Neural progenitor cell (in vitro differentiated cells): ENCODE measurements at regions not wholly inside any gene's neighbourhood (a gene's known extent, or its start where the extent isn't known, plus 50 kb on each side); places are given as distances from the start of the nearest gene placed in this dataset.
"Not testable (repeated sequence)": the region's sequence is repeated elsewhere in the genome, so short reads cannot be mapped to it uniquely, and the experiment has no call there.

ENCODE experiments used
- EZH2 ChIP-seq: fragments of 200-600 bp; sonication (generic); IDR thresholded peaks from 2 replicates; pipeline ENCODE4 v1.6.1; 2017; ENCODE audit warnings: antibody characterized with exemption, mild to moderate bottlenecking, moderate library complexity
- EZH2phosphoT487 ChIP-seq: fragments of 200-600 bp; sonication (generic); IDR thresholded peaks from 2 replicates; pipeline ENCODE4 v1.6.1; 2017; ENCODE audit warnings: antibody characterized with exemption
- TF ChIP-seq, protein P1 (sequence below): fragments of 200-600 bp; sonication (generic); IDR thresholded peaks from 2 replicates; pipeline ENCODE4 v1.5.1; 2017; ENCODE audit warnings: antibody characterized with exemption, mild to moderate bottlenecking

DNA sequence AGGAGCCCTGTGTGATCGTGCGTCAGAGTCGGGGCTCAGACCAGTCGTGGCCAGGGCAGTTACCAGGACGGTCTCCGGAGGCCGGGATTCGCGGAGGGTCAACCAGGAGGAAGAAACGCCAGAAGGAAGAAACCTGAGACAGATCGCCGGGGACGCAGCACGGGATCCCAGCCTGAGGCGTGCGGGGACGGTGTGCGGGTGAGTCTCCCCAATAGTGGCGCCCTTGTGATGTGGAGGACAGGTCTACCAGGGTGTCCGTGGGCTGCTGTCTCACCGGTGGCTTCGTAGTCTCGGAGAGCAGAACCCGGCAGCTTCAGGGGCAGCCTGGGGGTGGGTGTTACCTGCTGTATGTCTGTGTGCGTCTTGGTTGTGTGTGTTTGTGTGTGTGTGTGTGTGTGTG, 1399.1 kb upstream of the PCDH10 start:
- TF ChIP-seq, protein P1, sequence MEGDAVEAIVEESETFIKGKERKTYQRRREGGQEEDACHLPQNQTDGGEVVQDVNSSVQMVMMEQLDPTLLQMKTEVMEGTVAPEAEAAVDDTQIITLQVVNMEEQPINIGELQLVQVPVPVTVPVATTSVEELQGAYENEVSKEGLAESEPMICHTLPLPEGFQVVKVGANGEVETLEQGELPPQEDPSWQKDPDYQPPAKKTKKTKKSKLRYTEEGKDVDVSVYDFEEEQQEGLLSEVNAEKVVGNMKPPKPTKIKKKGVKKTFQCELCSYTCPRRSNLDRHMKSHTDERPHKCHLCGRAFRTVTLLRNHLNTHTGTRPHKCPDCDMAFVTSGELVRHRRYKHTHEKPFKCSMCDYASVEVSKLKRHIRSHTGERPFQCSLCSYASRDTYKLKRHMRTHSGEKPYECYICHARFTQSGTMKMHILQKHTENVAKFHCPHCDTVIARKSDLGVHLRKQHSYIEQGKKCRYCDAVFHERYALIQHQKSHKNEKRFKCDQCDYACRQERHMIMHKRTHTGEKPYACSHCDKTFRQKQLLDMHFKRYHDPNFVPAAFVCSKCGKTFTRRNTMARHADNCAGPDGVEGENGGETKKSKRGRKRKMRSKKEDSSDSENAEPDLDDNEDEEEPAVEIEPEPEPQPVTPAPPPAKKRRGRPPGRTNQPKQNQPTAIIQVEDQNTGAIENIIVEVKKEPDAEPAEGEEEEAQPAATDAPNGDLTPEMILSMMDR, result not testable (repeated sequence)
- TF ChIP-seq EZH2, EZH2phosphoT487: not testable (repeated sequence)
